WERI-Rb-1 (cell line): ENCODE measurements at regions not wholly inside any gene's neighbourhood (a gene's known extent, or its start where the extent isn't known, plus 50 kb on each side); places are given as distances from the start of the nearest gene placed in this dataset.

Source experiments
- DNase-seq: peaks from one replicate; pipeline ENCODE4 v3.0.0-alpha.2; 2020
- H3K27ac ChIP-seq: fragments of 250-450 bp; sonication (Bioruptor Pico); 2 replicates; pipeline ENCODE4 v1.5.1; 2020; ENCODE audit warnings: mild to moderate bottlenecking, moderate library complexity
- H3K27me3 ChIP-seq: fragments of 250-450 bp; sonication (Bioruptor Pico); 2 replicates; pipeline ENCODE4 v1.5.1; 2021; ENCODE audit warnings: mild to moderate bottlenecking, low read depth, moderate library complexity; ENCODE audit not compliant: insufficient read depth, severe bottlenecking
- H3K36me3 ChIP-seq: fragments of 250-450 bp; sonication (Bioruptor Pico); 2 replicates; pipeline ENCODE4 v1.5.1; 2020; ENCODE audit warnings: mild to moderate bottlenecking, moderate library complexity
- H3K4me3 ChIP-seq: 2 replicates; pipeline ENCODE4 v1.5.1; 2011; ENCODE audit warnings: low read depth, mild to moderate bottlenecking, control low read depth, low read length
- H3K9me3 ChIP-seq: fragments of 250-450 bp; sonication (Bioruptor Pico); 2 replicates; pipeline ENCODE4 v1.5.1; 2021; ENCODE audit warnings: mild to moderate bottlenecking, moderate library complexity; ENCODE audit not compliant: severe bottlenecking
- TF ChIP-seq, protein P1 (sequence below): IDR thresholded peaks from 2 replicates; pipeline ENCODE4 v1.5.1; 2011; ENCODE audit warnings: low read depth, mild to moderate bottlenecking, control low read depth, inconsistent platforms, low read length

DNA sequence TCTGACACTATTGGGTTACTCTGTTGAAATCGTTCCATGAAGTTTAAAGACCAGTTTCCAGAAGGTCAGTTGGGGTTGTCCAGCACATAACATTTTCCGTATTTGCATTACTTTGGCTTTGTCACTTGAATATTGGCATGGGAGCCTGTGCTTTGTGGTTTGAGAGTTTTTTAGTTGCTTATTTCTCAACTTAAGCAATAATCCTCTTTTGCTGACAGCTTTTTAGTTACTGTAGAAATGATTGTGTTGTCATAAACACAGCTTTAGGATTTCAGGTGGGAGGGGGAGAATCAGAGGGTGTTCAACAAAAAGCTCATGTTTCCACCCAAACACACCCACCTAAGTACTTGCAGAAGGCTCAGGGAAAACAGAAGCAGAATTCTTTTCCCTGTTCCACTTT lies 210.7 kb upstream of the TLL1 start:
- Histone ChIP-seq H3K27me3 (no peaks in the 10 kb centered on the region), H3K9me3 (no peaks in the 10 kb centered on the region), H3K36me3 (no peaks in the 10 kb centered on the region), H3K27ac (no peak overlapping the region), H3K4me3 (no peak overlapping the region)
- DNase-seq, result no peak
- TF ChIP-seq, protein P1, sequence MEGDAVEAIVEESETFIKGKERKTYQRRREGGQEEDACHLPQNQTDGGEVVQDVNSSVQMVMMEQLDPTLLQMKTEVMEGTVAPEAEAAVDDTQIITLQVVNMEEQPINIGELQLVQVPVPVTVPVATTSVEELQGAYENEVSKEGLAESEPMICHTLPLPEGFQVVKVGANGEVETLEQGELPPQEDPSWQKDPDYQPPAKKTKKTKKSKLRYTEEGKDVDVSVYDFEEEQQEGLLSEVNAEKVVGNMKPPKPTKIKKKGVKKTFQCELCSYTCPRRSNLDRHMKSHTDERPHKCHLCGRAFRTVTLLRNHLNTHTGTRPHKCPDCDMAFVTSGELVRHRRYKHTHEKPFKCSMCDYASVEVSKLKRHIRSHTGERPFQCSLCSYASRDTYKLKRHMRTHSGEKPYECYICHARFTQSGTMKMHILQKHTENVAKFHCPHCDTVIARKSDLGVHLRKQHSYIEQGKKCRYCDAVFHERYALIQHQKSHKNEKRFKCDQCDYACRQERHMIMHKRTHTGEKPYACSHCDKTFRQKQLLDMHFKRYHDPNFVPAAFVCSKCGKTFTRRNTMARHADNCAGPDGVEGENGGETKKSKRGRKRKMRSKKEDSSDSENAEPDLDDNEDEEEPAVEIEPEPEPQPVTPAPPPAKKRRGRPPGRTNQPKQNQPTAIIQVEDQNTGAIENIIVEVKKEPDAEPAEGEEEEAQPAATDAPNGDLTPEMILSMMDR, result no peak

GRCh38 chr4:165663411-165663810 lies 209.6 kb upstream of the TLL1 start:
- TF ChIP-seq, protein P1, result no peak
- DNase-seq, result no peak
- no peaks in the 10 kb centered on the region for H3K27me3 ChIP-seq
- no peak overlapping the region for H3K4me3 ChIP-seq
- H3K27ac ChIP-seq, result no peak overlapping the region
- H3K36me3 ChIP-seq, result no peaks in the 10 kb centered on the region
- no peaks in the 10 kb centered on the region for H3K9me3 ChIP-seq

DNA sequence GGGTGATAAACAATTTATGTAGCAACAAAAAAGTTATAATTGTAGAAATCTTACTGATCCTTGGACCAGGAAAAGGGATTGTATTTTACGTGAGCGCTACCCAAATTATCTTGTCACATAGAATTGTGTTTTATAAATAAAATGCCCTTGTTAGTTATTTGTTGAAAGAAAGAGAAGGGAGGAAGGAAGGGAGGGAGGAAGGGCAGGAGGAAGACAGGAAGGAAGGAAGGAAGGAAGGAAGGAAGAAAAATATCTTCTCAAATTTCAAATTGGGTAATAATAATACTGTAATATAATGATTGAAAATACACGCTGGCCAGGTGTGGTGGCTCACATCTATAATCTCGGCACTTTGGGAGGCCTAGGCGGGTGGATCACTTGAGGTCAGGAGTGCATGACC lies 206.2 kb upstream of the TLL1 start:
- Histone ChIP-seq H3K4me3 (no peak overlapping the region), H3K27ac (no peak overlapping the region), H3K27me3 (no peaks in the 10 kb centered on the region), H3K9me3 (no peaks in the 10 kb centered on the region), H3K36me3 (no peaks in the 10 kb centered on the region)
- TF ChIP-seq, protein P1, result no peak
- DNase-seq, result no peak

GRCh38 chr4:165667969-165668368 lies 205.1 kb upstream of the TLL1 start:
- no peak for DNase-seq
- H3K4me3 ChIP-seq, result no peak overlapping the region
- no peaks in the 10 kb centered on the region for H3K9me3 ChIP-seq
- H3K27me3 ChIP-seq, result no peaks in the 10 kb centered on the region
- no peaks in the 10 kb centered on the region for H3K36me3 ChIP-seq
- TF ChIP-seq, protein P1, result no peak
- no peak overlapping the region for H3K27ac ChIP-seq

- Histone ChIP-seq H3K9me3 (no peaks in the 10 kb centered on the region), H3K4me3 (no peak overlapping the region), H3K27ac (no peak overlapping the region), H3K36me3 (no peaks in the 10 kb centered on the region), H3K27me3 (no peaks in the 10 kb centered on the region)
- no peak for DNase-seq
- TF ChIP-seq, protein P1, result no peak
Measured at GRCh38 chr4:165668694-165669093, 204.3 kb upstream of the TLL1 start.

DNA sequence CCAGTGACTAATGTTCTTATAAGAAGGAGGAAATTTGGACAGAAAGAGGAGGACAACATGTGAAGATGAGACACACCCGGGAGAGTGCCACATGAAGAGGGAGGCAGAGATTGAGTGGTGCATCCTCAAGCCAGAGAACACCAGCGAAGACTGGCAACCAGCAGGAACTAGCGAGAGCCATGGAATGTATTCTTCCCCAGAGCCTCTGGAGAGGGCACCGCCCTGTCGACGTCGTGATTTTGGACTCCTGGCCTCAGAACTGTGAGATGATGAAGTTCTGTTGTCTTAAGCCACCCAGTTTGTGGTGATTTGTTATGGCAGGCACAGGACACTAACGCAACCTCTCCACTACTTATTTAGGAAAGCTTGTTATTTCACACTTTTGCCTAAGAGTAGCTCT lies 196.0 kb upstream of the TLL1 start:
- Histone ChIP-seq H3K27ac (no peak overlapping the region), H3K36me3 (no peaks in the 10 kb centered on the region), H3K27me3 (no peaks in the 10 kb centered on the region), H3K4me3 (no peak overlapping the region), H3K9me3 (no peaks in the 10 kb centered on the region)
- no peak for DNase-seq
- TF ChIP-seq, protein P1, result no peak
